RWPE1 (cell line): ENCODE measurements at regions not wholly inside any gene's neighbourhood (a gene's known extent, or its start where the extent isn't known, plus 50 kb on each side); places are given as distances from the start of the nearest gene placed in this dataset.

Experiments used
- CTCF ChIA-PET: fragments of 350-600 bp; sonication (Branson Sonifier 250); formaldehyde crosslinking; extraction: SDS; loops from one replicate; lab custom pipeline; 2021; lab: Yijun Ruan, JAX
- POLR2A ChIA-PET: fragments of 400-600 bp; formaldehyde crosslinking; extraction: SDS; loops from one replicate; lab custom pipeline; 2020; ENCODE audit warnings: antibody characterized with exemption; ENCODE audit not compliant: low non-redundant PET; lab: Yijun Ruan, JAX
- DNase-seq: peaks from one replicate; pipeline ENCODE4 v3.0.0; 2012; ENCODE audit warnings: low spot score
- H3K27ac ChIP-seq: fragments of 450-650 bp; 2 replicates; pipeline ENCODE4 v1.5.1; 2017
- CTCF ChIP-seq: fragments of 450-650 bp; conservative IDR thresholded peaks from 2 replicates; pipeline ENCODE4 v1.5.1; 2017; ENCODE audit warnings: low read depth, mild to moderate bottlenecking

GRCh38 chr16:64731891-64732290 lies 390.0 kb downstream of the CDH11 start:
- no peak for TF ChIP-seq CTCF
- DNase-seq = no peak
- ChIA-PET POLR2A (no interaction called here), CTCF (no interaction called here)
- no peak overlapping the region for H3K27ac ChIP-seq

GRCh38 chr16:64730261-64730660 lies 391.6 kb downstream of the CDH11 start:
- no peak overlapping the region for H3K27ac ChIP-seq
- DNase-seq = no peak
- ChIA-PET POLR2A (no interaction called here), CTCF (no interaction called here)
- no peak for TF ChIP-seq CTCF

- ChIA-PET POLR2A (no interaction called here), CTCF (no interaction called here)
- no peak overlapping the region for H3K27ac ChIP-seq
- DNase-seq = no peak
- TF ChIP-seq CTCF = no peak
These were observed 397.5 kb downstream of the CDH11 start for GRCh38 chr16:64724339-64724738.

- ChIA-PET POLR2A (no interaction called here), CTCF (no interaction called here)
- DNase-seq = no peak
- no peak overlapping the region for H3K27ac ChIP-seq
- no peak for TF ChIP-seq CTCF
These were observed 403.4 kb downstream of the CDH11 start for GRCh38 chr16:64718486-64718885.

- H3K27ac ChIP-seq = no peak overlapping the region
- ChIA-PET POLR2A (no interaction called here), CTCF (no interaction called here)
- no peak for TF ChIP-seq CTCF
- DNase-seq = no peak
These were observed 404.0 kb downstream of the CDH11 start for GRCh38 chr16:64717871-64718270.

- POLR2A ChIA-PET = no interaction called here
- H3K27ac ChIP-seq = no peak overlapping the region
- no peak for TF ChIP-seq CTCF
- CTCF ChIA-PET = no interaction called here
- no peak for DNase-seq
These were observed 406.2 kb downstream of the CDH11 start for GRCh38 chr16:64715624-64716023.

- CTCF ChIA-PET = no interaction called here
- no peak for TF ChIP-seq CTCF
- H3K27ac ChIP-seq = no peak overlapping the region
- POLR2A ChIA-PET = no interaction called here
- DNase-seq = no peak
These were observed 409.8 kb downstream of the CDH11 start for GRCh38 chr16:64712026-64712425.
